ENCODE measurements at regions not wholly inside any gene's neighbourhood (a gene's known extent, or its start where the extent isn't known, plus 50 kb on each side); places are given as distances from the start of the nearest gene placed in this dataset.

DNA sequence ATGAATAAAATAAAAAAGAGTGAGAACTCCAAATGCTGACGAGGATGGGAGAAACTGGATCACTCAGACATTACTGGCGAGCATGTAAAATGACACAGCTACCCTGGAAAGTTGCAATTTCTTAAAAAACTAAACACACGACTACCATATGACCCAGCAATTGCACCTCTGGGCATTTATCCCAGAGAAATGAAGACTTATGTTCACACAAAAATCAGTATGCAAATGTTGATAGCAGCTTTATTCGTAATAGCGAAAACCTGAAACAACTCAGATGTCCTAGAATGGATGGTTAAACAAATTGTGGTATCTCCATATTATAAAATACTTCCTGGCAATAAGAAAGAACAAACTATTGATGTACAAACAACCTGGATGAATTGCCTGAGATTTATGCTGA lies 357.2 kb upstream of the ASIC2 start:
- no peaks in the 10 kb centered on the region for H3K9me3 ChIP-seq

DNA sequence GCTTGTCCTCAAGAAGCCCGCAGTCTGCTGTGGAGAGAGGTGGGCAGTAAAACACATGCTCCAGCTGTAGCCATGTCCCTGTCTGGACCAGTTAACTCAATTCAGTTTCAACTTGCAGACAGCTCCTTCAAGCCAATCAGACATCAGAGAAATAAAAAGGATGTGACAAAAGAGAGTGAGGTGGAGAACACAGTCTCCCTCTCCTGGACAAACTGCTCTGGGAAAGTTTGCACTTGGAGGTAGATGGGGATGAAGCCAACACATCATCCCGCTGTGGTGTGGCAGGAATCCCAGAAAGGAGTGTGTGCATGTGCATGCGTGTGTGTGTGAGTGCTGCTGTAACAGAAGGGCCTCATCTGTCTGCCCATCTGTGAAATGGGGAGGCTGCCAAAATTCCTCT lies 358.6 kb upstream of the ASIC2 start:
- no peaks in the 10 kb centered on the region for H3K9me3 ChIP-seq
- no peak overlapping the region for H3K27ac ChIP-seq
- H3K27me3 ChIP-seq, result no peaks in the 10 kb centered on the region
- DNase-seq, result no peak
- TF ChIP-seq, protein P1, sequence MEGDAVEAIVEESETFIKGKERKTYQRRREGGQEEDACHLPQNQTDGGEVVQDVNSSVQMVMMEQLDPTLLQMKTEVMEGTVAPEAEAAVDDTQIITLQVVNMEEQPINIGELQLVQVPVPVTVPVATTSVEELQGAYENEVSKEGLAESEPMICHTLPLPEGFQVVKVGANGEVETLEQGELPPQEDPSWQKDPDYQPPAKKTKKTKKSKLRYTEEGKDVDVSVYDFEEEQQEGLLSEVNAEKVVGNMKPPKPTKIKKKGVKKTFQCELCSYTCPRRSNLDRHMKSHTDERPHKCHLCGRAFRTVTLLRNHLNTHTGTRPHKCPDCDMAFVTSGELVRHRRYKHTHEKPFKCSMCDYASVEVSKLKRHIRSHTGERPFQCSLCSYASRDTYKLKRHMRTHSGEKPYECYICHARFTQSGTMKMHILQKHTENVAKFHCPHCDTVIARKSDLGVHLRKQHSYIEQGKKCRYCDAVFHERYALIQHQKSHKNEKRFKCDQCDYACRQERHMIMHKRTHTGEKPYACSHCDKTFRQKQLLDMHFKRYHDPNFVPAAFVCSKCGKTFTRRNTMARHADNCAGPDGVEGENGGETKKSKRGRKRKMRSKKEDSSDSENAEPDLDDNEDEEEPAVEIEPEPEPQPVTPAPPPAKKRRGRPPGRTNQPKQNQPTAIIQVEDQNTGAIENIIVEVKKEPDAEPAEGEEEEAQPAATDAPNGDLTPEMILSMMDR (IDR thresholded peaks at IDR 0.05), result no peak
- no peak for TF ChIP-seq POLR2A (IDR thresholded peaks at IDR 0.05)
- H3K36me3 ChIP-seq, result no peaks in the 10 kb centered on the region
- no peaks in the 10 kb centered on the region for H3K4me1 ChIP-seq
- no peak overlapping the region for H3K4me3 ChIP-seq

More for the DNA sequence above, 357.2 kb upstream of the ASIC2 start:
- DNase-seq, result no peak
- Histone ChIP-seq H3K27me3 (no peaks in the 10 kb centered on the region), H3K4me1 (no peaks in the 10 kb centered on the region), H3K36me3 (no peaks in the 10 kb centered on the region), H3K27ac (no peak overlapping the region), H3K4me3 (no peak overlapping the region)
- no peak for TF ChIP-seq POLR2A (IDR thresholded peaks at IDR 0.05)
- TF ChIP-seq, protein P1 (IDR thresholded peaks at IDR 0.05), result no peak

DNA sequence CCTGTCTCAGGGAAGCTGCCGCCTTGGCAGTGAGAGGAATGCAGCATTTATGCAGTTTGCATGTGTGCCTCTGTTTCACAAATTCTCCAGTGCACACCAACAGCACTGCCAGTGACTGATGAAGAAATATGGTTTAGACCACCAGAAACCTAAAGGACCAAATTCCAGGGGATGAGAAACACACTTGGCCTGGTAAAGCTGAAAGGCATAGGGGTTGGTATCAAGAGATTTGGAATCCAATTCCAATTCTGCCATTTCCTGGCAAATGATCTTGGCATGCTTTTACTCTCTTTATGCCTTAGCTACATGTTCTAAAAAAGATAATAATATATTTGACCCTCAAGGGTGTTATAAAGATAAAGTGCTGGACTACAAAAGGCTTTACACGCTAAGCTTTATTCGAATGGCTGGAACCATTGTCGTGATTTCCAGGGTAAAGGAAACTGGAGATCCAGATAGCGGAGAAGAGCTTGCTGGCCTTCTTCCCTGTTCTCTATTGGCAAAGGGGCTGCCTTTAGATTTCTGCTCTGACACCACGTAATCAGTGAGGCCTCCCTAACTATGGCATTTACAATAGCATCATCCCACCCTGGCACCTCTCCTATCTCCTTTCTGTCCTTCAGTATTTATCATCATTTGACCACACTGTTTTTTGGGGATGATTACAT lies 359.8 kb upstream of the ASIC2 start:
- TF ChIP-seq, protein P1 (IDR thresholded peaks at IDR 0.05), result no peak
- TF ChIP-seq POLR2A (IDR thresholded peaks at IDR 0.05), result no peak
- Histone ChIP-seq H3K27me3 (no peaks in the 10 kb centered on the region), H3K4me1 (no peaks in the 10 kb centered on the region), H3K27ac (no peak overlapping the region), H3K4me3 (no peak overlapping the region), H3K36me3 (no peaks in the 10 kb centered on the region), H3K9me3 (no peaks in the 10 kb centered on the region)
- DNase-seq, result no peak

DNA sequence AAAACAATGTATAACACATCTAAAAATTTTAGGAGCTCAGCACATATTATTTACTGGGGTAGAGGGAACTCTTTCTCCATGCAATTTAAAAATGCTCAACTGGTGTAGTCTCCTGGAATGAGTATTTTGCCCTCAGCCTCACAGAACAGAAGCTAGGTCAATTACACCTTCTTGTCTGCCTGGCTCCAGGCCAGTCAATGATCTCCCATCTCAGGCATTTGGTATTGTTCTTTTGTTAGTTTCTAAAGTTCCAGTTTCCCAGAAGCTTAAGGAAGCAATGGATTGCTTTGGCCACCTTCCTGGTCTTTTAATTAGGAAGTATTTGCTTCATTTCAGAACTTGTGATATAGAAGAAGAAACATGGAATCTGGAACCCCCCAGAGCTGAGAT lies 360.3 kb upstream of the ASIC2 start:
- Histone ChIP-seq H3K36me3 (no peaks in the 10 kb centered on the region), H3K27me3 (no peaks in the 10 kb centered on the region), H3K9me3 (no peaks in the 10 kb centered on the region), H3K4me3 (no peak overlapping the region), H3K27ac (no peak overlapping the region), H3K4me1 (no peaks in the 10 kb centered on the region)
- TF ChIP-seq, protein P1 (IDR thresholded peaks at IDR 0.05), result no peak
- no peak for TF ChIP-seq POLR2A (IDR thresholded peaks at IDR 0.05)
- no peak for DNase-seq

DNA sequence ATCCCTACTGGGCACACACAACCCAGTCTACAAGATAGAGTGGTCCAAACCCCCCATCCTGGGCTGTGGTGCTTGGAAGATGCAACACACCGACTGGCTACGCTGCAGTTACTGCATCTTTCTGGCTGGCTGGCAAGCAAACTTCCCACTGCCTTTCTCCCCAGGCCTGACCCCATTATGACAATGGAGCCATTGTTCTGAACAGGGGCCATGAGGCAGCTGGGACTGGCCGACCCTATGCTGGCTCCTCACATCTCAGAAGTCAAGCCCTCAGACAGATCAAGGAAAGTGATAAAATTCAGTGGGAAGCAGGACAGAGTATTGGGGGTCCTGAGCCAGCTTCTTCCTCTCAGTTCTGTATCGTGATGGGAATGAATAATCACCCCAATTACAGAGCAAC lies 364.1 kb upstream of the ASIC2 start:
- DNase-seq, result no peak

More for the DNA sequence above, 364.1 kb upstream of the ASIC2 start:
- H3K4me3 ChIP-seq, result no peak overlapping the region
- H3K36me3 ChIP-seq, result no peaks in the 10 kb centered on the region
- no peaks in the 10 kb centered on the region for H3K27me3 ChIP-seq
- H3K27ac ChIP-seq, result no peak overlapping the region
- TF ChIP-seq, protein P1 (IDR thresholded peaks at IDR 0.05), result no peak
- no peak for TF ChIP-seq POLR2A (IDR thresholded peaks at IDR 0.05)
- H3K9me3 ChIP-seq, result no peaks in the 10 kb centered on the region
- H3K4me1 ChIP-seq, result no peaks in the 10 kb centered on the region

All from Peyer's patch (tissue), 4 donors.